K562 (cell line): ENCODE measurements at regions not wholly inside any gene's neighbourhood (a gene's known extent, or its start where the extent isn't known, plus 50 kb on each side); places are given as distances from the start of the nearest gene placed in this dataset.

Experiments
- ATAC-seq: fragments of 200-7000 bp; cut with Tn5 transposase; 3 replicates; pipeline ENCODE4 v1.9.1; 2020; ENCODE audit warnings: moderate library complexity
- BruUV-seq: library from RNA; stranded (reverse); fragments of 400-500 nt; replicated peaks from 2 replicates; lab custom pipeline; 2021; lab: Mats Ljungman, UMichigan
- CTCF ChIA-PET: fragments of 300-600 bp; formaldehyde crosslinking; extraction: SDS; loops from one replicate; lab custom pipeline; 2021; ENCODE audit warnings: low intra/inter-chr PET ratio; lab: Yijun Ruan, JAX
- POLR2A ChIA-PET: fragments of 300-600, 350-650 bp; sonication (Branson Sonifier 250); formaldehyde crosslinking; extraction: SDS; loops from one replicate; lab custom pipeline; 2021; ENCODE audit warnings: antibody characterized with exemption, inconsistent platforms; lab: Yijun Ruan, JAX
- DNase-seq, 4 experiments: peaks; one replicate each; pipeline versions ENCODE4 v3.0.0 to v3.0.0-alpha.2; 2011 to 2018; ENCODE audit warnings: low spot score in 3 of 4, mixed read lengths in 3 of 4; ENCODE audit errors: extremely low read depth in 1 of 4
- FAIRE-seq: peaks from 2 replicates; lab custom pipeline; 2011; peaks lifted over from hg19 to GRCh38; lab: Jason Lieb, UNC
- H2AFZ ChIP-seq: 2 replicates; pipeline ENCODE4 v1.6.0; 2011; ENCODE audit warnings: low read depth, low read length, control low read depth, inconsistent platforms
- H3K27ac ChIP-seq: fragments of 200-600 bp; 3 replicates; pipeline ENCODE4 v1.8.0; 2011; ENCODE audit warnings: low read depth, mild to moderate bottlenecking, control low read depth, inconsistent platforms, low read length, moderate library complexity, mixed read lengths; ENCODE audit errors: extremely low read depth
- H3K27me3 ChIP-seq, 2 experiments: fragments of 300-600 bp in 1 of 2; 2 replicates in 1 of 2; 3 replicates in 1 of 2; pipeline versions ENCODE4 v1.6.0 to v1.8.0; 2011; ENCODE audit warnings: inconsistent platforms in 2 of 2, low read length in 2 of 2, mild to moderate bottlenecking in 1 of 2, mixed read lengths in 1 of 2, moderate library complexity in 1 of 2; ENCODE audit not compliant: control insufficient read depth in 2 of 2, insufficient read depth in 2 of 2
- H3K36me3 ChIP-seq: fragments of 300-600 bp; 3 replicates; pipeline ENCODE4 v1.8.0; 2011; ENCODE audit warnings: mild to moderate bottlenecking, low read length, inconsistent platforms; ENCODE audit not compliant: control insufficient read depth, insufficient read depth
- H3K4me1 ChIP-seq, 2 experiments: fragments of 200-600 bp in 1 of 2; replicated peaks in 1 of 2; 2 replicates in 1 of 2; 3 replicates in 1 of 2; pipeline versions ENCODE4 v1.5.1 to v1.8.0; 2011; ENCODE audit warnings: inconsistent platforms in 2 of 2, low read length in 2 of 2, mild to moderate bottlenecking in 1 of 2, mixed read lengths in 1 of 2, moderate library complexity in 1 of 2; ENCODE audit not compliant: control insufficient read depth in 2 of 2, insufficient read depth in 2 of 2
- H3K4me2 ChIP-seq: 2 replicates; pipeline ENCODE4 v1.6.1; 2011; ENCODE audit warnings: low read length, control low read depth, inconsistent platforms, mixed read lengths; ENCODE audit not compliant: insufficient read depth
- H3K4me3 ChIP-seq: fragments of 200-600 bp; sonication (generic), shearing (Covaris generic); 2 replicates; pipeline ENCODE4 v1.5.1; 2016; ENCODE audit warnings: control low read depth, inconsistent platforms
- H3K79me2 ChIP-seq: fragments of 200-600 bp; 3 replicates; pipeline ENCODE4 v1.8.0; 2011; ENCODE audit warnings: low read length, inconsistent platforms; ENCODE audit not compliant: control insufficient read depth, insufficient read depth
- H3K9ac ChIP-seq, 2 experiments: 2 replicates each; pipeline versions ENCODE4 v1.6.0 to v1.6.1; 2011; ENCODE audit warnings: low read depth in 2 of 2, low read length in 2 of 2, control low read depth in 1 of 2, inconsistent platforms in 1 of 2, mild to moderate bottlenecking in 1 of 2, mixed read lengths in 1 of 2; ENCODE audit not compliant: insufficient read depth in 1 of 2
- H3K9me1 ChIP-seq: one replicate; pipeline ENCODE4 v1.6.0; 2011; ENCODE audit warnings: inconsistent platforms, mild to moderate bottlenecking, low read length, moderate library complexity; ENCODE audit not compliant: control insufficient read depth, insufficient read depth
- H3K9me3 ChIP-seq: replicated peaks from 2 replicates; pipeline ENCODE4 v1.5.1; 2011; ENCODE audit warnings: low read depth, low read length, inconsistent platforms; ENCODE audit not compliant: control insufficient read depth, insufficient read depth
- H4K20me1 ChIP-seq: replicated peaks from 2 replicates; pipeline ENCODE4 v1.6.1; 2011; ENCODE audit warnings: low read length, inconsistent platforms, mixed read lengths; ENCODE audit not compliant: control insufficient read depth, insufficient read depth
- CBFA2T3 ChIP-seq: fragments of 450-650 bp; IDR thresholded peaks from 2 replicates; pipeline ENCODE4 v1.6.1; 2017
- CREB5 ChIP-seq: fragments of 250-450 bp; sonication (Bioruptor Pico); IDR thresholded peaks from 2 replicates; pipeline ENCODE4 v1.5.0; 2020; ENCODE audit warnings: mild to moderate bottlenecking
- ELF1 ChIP-seq: fragments of 200-800 bp; sonication (Bioruptor generic); IDR thresholded peaks from 2 replicates; pipeline ENCODE4 v1.6.1; 2016; ENCODE audit warnings: missing genetic modification characterization, missing compliant biosample characterization
- EP300 ChIP-seq: IDR thresholded peaks from 2 replicates; pipeline ENCODE4 v1.6.1; 2012; ENCODE audit warnings: low read length, improper control_type of control experiment
- GATA2 ChIP-seq: sonication (generic); formaldehyde crosslinking; IDR thresholded peaks from 2 replicates; pipeline ENCODE4 v1.4.0; 2020; ENCODE audit warnings: mild to moderate bottlenecking, missing genetic modification reagents
- GTF2A2 ChIP-seq: IDR thresholded peaks from 2 replicates; pipeline ENCODE4 v1.6.1; 2016; ENCODE audit warnings: mild to moderate bottlenecking, missing genetic modification characterization, missing compliant biosample characterization
- L3MBTL2 ChIP-seq: fragments of 450-650 bp; IDR thresholded peaks from 2 replicates; pipeline ENCODE4 v1.6.1; 2016; ENCODE audit warnings: mild to moderate bottlenecking, moderate library complexity
- NCOA2 ChIP-seq, 2 experiments: fragments of 450-650 bp; IDR thresholded peaks; 2 replicates each; pipeline ENCODE4 v1.6.1; 2018; ENCODE audit warnings: mild to moderate bottlenecking in 2 of 2, moderate library complexity in 1 of 2; ENCODE audit not compliant: partially characterized antibody in 2 of 2
- STAT5A ChIP-seq: IDR thresholded peaks from 2 replicates; pipeline ENCODE4 v1.6.1; 2012; ENCODE audit warnings: low read length, inconsistent platforms, borderline replicate concordance
- TBP ChIP-seq: optimal IDR thresholded peaks from 2 replicates; pipeline ENCODE3; 2011; ENCODE audit warnings: low read depth, low read length, improper control_type of control experiment
- TEAD4 ChIP-seq, 2 experiments: sonication (generic) in 1 of 2; formaldehyde crosslinking in 1 of 2; IDR thresholded peaks; 2 replicates each; pipeline versions ENCODE4 v1.6.1 to v1.8.0; 2012 to 2022; ENCODE audit warnings: borderline replicate concordance in 1 of 2, inconsistent platforms in 1 of 2, low read length in 1 of 2, mild to moderate bottlenecking in 1 of 2, missing genetic modification reagents in 1 of 2
- TFAP4 ChIP-seq: sonication (generic); formaldehyde crosslinking; IDR thresholded peaks from 2 replicates; pipeline ENCODE4 v1.8.0; 2022; ENCODE audit warnings: missing genetic modification reagents, mild to moderate bottlenecking, moderate library complexity, borderline replicate concordance
- ZBTB5 ChIP-seq: fragments of 450-650 bp; IDR thresholded peaks from 2 replicates; pipeline ENCODE4 v1.6.1; 2017; ENCODE audit warnings: antibody characterized with exemption
- ZNF764 ChIP-seq: fragments of 250-450 bp; sonication (Bioruptor Pico); IDR thresholded peaks from 2 replicates; pipeline ENCODE4 v1.4.0; 2020; ENCODE audit warnings: low read depth, mild to moderate bottlenecking, moderate library complexity
- ZNF778 ChIP-seq: fragments of 450-650 bp; formaldehyde crosslinking; IDR thresholded peaks from 2 replicates; pipeline ENCODE4 v1.4.0; 2020; ENCODE audit warnings: mild to moderate bottlenecking, moderate library complexity
- ZSCAN29 ChIP-seq: fragments of 450-650 bp; IDR thresholded peaks from 2 replicates; pipeline ENCODE4 v1.6.1; 2017
- WGBS: fragments of 100-300 bp; shearing (Covaris generic); methylation state at CpG from one replicate; pipeline ENCODE4 v1.1.6; 2016; ENCODE audit warnings: low coverage, mixed read lengths; ENCODE audit not compliant: insufficient coverage; ENCODE audit errors: missing lambda C conversion rate; 5-methylcytosine and 5-hydroxymethylcytosine counted together
- in situ Hi-C: fragments of 300-500 bp; cut with MboI; formaldehyde crosslinking; loops from 4 replicates; pipeline ENCODE4 v1.15.0; 2018; ENCODE audit warnings: inconsistent platforms, mixed read lengths
- intact Hi-C: fragments of 100-400 bp; cut with micrococcal nuclease; formaldehyde crosslinking; loops from 2 replicates; pipeline ENCODE4 v1.14.2; 2022

- Histone ChIP-seq H3K27me3 (no peaks in the 10 kb centered on the region), H3K4me1 (no peaks in the 10 kb centered on the region), H3K9ac (no peak overlapping the region), H3K9me3 (0 out of 2 replicates have a peak, but pooled peaks cover 2% of the 10 kb centered on the region), H3K9me1 (no peaks in the 10 kb centered on the region), H3K36me3 (no peaks in the 10 kb centered on the region), H3K4me3 (no peak overlapping the region), H4K20me1 (no peaks in the 10 kb centered on the region), H3K27ac (no peak overlapping the region), H3K79me2 (no peaks in the 10 kb centered on the region), H3K4me2 (no peak overlapping the region), H2AFZ (no peak overlapping the region)
- in situ Hi-C loops, result no loop called here
- no TSS peak for BruUV-seq
- 0% methylated on average over 3 of the region's 3 CpGs for WGBS
- CTCF ChIA-PET, result no interaction called here
- no peak for TF ChIP-seq ELF1
- no peak for TF ChIP-seq TEAD4 (IDR thresholded peaks at IDR 0.05; ENCODE audit: low read length)
- TF ChIP-seq TEAD4 (CRISPR knock-in tag; IDR thresholded peaks at IDR 0.05; ENCODE audit: borderline replicate concordance), result no peak
- no peak for TF ChIP-seq L3MBTL2
- no peak for TF ChIP-seq EP300
- TF ChIP-seq TFAP4 (CRISPR knock-in tag), result no peak
- no peak for TF ChIP-seq ZNF764 (CRISPR knock-in tag)
- TF ChIP-seq NCOA2 (IDR thresholded peaks at IDR 0.05; ENCODE audit: partially characterized antibody in 2 of 2), result no peak
- TF ChIP-seq TBP, result no peak
- TF ChIP-seq ZNF778 (CRISPR knock-in tag), result no peak
- TF ChIP-seq ZSCAN29, result no peak
- no peak for TF ChIP-seq CBFA2T3
- TF ChIP-seq ZBTB5, result no peak
- no peak for TF ChIP-seq GTF2A2 (tag)
- no peak for TF ChIP-seq GATA2 (CRISPR knock-in tag)
- no peak for TF ChIP-seq STAT5A
- TF ChIP-seq CREB5 (CRISPR knock-in tag), result no peak
- POLR2A ChIA-PET, result no interaction called here
- ATAC-seq (no peak), FAIRE-seq (no peak), DNase-seq (no peak)
- intact Hi-C loops, result no loop called here
Observed at GRCh38 chr2:180662941-180663471, 317.4 kb upstream of the UBE2E3 start.
